HG03066 (cell line): ENCODE measurements at regions not wholly inside any gene's neighbourhood (a gene's known extent, or its start where the extent isn't known, plus 50 kb on each side); places are given as distances from the start of the nearest gene placed in this dataset.

ENCODE experiments used
- ATAC-seq: cut with Tn5 transposase; IDR thresholded peaks from one replicate; pipeline ENCODE4 v1.9.1; 2021; ENCODE audit warnings: low read depth; ENCODE audit not compliant: unreplicated experiment

DNA sequence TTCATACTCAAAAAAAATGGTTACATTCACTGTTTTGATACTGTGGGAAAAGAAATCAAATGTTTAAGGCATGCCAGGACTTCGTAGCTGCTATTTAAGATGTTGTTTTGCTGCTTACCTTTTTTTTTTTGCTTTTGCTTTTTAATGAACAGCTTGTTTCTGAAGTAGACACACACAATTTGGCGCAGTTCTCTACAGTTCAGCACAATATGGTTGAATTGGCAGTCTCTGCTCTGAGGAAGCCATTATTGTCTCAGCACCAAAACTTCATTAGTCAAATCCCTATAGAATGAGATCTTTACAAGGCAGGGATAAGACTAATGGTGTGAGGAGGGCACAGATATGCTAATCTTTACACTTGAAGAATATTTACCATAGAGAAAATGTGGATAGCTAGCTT is 197.6 kb downstream of the SLITRK5 start:
- ATAC-seq = no peak

DNA sequence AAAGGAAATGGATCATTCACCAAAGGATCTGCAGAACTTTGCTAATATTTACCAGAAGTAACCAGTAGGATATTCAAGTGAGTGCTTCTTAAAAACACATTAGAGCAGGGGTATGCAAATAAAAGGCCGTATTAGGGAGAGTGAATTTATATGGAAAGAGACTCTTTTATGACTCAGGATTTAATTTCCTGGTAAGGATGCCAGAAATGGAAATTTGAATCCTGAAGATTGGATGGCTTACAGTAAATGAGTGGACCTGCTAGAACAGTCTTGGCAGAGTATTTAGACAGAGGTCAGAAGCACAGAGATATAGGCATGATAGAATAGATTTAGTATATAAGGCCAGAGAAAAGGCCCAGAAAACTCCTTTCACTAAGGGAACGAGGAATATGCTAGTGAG is 201.6 kb downstream of the SLITRK5 start:
- ATAC-seq = no peak

DNA sequence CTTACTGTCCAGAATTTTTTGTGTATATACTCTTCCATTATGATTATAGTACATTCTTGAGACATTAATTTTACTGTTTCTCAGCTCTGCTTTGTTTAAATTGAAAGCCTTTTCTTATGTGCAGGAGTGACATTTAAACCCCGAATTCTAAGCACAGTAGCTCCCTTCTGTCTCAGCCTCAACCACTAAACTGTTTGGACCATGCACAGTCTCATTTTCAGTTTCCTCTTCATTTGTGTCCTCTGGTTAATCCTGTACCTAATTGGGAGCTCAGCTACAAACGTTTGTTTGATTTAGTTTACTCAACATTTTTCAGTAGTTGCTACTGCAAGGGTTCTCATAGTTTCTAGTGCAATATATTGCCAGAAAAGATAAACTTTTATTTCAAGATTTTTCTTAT is 206.3 kb downstream of the SLITRK5 start:
- no peak for ATAC-seq

DNA sequence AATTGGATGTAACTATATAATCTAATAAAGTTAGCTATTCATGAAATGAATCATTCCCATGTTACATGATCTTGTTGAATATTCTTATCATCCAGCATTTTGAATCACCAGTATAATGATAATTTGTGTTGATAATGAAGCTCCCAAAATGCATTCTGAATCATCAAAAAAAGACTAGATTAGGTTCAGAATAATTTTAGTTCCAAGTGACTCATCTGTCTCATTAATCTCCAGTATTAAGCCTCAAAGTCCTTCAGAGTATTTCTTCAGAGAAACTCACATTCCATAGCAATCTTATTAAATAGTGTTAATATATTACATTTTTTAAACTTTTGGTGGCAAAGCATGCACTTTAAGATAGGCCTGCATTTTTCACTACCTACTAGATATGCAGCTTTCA is 207.5 kb downstream of the SLITRK5 start:
- no peak for ATAC-seq

DNA sequence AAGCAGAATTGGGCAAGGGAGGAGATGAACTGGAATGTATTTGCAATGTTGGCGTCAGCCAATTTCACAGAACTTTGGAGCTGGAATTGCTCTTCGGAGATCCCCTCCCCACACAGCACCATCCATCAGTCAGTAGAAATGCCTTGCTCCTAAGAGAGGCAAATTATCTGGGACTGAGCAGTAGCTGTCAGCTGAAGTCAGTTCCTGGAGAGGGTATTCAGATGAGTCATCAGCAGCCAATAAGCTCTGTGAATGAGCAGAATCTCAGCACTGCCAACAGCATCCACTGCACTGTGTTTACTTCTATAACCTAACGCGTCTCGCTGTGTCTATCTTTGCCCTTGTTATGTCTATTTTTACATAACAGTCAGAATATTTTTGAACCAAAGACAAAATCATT is 213.7 kb downstream of the SLITRK5 start:
- ATAC-seq = no peak

DNA sequence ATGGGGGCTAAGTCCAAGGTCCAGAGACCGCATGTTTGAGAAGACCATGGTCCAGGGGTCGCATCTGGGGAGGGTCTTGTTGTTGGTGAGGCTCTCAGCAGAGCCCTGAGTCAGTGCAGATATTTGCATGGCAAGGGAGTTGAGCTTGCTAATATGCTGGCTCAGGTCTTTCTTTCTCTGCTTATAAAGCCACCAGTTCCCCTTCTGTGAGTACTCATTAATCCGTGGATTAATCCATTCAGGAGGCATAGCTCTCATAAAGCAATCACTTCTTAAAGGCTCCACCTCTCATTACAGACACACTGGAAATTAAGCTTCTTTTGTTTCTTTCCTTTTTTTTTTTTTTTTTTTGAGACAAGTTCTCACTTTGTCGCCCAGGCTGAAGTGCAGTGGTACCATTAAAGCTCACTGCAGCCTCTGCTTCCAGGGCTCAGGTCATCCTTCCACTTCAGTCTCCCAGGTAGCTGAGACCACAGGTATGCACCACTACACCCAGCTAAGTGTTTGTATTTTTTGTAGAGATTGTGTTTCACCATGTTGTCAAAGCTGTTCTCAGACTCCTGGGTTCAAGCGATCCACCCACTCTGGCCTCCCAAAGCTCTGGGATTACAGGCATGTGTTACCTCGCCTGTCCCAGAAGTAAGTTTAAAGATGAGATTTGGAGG is 216.4 kb downstream of the SLITRK5 start:
- ATAC-seq = no peak

DNA sequence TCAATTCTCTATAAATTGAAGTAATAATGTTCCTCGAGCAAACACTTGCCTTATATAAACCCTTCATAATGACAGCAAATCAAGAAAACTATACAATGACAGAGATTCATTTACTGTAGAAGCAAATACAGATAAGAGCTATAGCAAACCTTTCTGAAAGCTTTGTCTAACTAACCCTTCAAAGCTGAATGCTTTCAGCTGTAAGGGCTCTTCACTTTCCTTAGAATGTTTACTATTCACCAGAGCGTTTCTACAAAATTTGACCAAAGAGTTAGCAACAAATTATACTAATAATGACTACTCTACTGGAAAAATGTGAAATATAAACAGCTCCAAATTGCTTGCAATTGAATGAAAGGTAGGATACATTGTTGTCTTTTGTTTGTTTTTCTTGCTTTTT is 218.1 kb downstream of the SLITRK5 start:
- no peak for ATAC-seq

DNA sequence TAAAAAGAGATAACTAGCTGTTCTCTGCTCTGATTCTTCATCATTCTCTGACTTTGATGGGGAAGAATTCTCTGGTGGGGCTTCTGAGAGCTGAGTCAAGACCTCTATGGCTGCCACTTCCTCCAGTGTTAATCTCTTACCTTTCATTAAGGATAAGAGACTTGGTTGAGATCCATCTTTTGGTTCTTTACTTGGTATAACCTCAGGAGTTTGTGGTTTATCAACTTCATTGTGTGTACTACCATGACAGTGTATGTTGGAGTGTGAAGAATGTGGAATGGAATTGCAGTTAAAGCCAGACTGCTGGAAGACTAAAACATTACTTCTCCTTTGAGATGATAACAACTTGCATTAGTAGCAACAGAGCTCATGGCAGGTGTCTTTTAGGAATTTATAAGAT is 222.0 kb downstream of the SLITRK5 start:
- ATAC-seq = no peak

DNA sequence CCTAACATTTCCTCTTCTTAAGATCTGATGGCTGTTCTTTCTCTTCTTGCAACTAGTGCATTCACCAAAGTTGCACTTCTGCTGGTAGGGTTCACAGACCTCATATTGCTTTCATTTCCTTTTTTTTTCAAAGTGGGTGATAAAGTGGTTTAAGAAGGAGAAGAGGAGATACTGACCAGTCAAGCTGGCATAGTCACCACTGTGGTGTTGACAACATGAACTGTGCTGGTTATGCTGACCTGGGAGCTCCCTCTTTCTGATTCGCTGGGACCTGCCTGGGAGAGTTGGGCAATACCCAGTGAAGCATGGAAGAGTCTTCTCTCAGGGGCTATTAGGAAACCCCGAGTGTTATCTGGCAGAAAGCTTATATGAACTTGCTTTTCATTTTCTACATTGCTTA is 222.9 kb downstream of the SLITRK5 start:
- no peak for ATAC-seq

DNA sequence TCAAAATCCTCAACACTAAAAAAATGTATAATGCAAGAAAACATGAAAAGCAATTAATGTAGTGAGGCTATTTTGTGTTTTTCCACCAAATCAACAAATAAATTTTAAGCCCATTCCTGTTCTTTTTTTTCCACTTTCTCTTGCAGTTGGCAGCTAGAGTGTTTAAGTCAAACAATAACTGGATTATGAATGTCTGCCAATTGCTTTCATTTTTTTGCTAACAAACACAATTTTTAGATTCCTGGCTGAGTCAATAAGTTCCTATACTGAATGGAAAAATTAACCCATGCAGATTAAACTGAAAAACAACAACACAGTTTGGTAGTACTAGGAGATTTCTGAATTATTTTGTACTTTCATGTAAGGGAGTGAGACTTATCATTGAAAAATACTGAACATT is 232.4 kb downstream of the SLITRK5 start:
- ATAC-seq = no peak

DNA sequence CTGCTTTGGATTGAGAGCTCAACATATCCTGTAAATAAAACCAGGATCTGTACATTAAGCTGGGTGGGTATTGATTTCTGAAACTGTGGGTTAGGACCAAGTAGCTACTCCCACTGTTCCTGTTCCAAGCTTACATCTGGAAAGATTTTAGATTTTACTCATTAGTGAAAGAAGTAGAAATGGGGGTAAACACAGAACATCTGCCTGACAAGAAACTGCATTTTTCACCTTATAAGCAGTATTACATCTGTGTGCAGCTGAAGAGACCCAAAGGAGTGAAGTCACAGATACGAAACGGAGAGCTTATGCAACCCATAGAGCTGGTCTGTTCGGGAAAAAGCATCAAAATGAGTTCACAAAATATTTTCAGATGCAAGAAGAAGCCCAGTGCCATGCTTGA is 235.2 kb downstream of the SLITRK5 start:
- ATAC-seq = no peak

DNA sequence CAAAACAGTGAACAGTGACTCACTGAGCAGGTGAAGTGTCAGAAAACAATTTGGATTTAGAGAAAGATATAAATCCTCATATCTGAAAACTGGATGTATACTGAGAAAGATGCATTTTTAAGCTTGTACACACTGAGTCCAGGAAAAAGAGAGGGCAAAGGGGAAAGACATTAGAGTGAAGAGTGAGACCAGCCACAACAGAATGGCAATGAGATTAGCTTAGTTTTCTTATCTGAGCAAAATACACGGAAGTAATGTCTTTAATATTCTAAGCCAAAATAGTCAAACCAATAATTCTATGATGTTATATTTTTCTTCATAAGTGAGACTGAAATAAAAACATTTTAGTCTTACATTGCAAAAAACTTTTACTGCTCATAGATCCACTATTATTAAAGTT is 236.0 kb downstream of the SLITRK5 start:
- no peak for ATAC-seq

DNA sequence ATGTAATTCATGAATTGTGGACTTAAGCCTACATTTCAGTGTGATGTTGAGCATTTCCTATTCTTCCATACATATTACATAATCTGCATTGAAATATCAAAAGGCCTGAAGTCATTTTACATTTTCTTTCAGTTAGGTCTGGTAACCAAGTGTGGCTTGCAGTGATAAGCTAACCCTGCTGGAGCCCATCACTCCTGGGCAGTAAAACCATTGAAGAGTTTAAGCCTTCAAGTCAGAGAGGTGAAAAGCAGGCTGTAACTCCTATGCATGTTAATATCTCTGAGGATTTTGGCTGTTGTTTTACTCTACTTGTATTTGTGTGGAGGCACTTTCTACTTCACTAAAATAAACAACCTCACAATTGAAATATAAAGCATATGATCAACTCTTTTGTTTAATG is 248.8 kb downstream of the SLITRK5 start:
- no peak for ATAC-seq

DNA sequence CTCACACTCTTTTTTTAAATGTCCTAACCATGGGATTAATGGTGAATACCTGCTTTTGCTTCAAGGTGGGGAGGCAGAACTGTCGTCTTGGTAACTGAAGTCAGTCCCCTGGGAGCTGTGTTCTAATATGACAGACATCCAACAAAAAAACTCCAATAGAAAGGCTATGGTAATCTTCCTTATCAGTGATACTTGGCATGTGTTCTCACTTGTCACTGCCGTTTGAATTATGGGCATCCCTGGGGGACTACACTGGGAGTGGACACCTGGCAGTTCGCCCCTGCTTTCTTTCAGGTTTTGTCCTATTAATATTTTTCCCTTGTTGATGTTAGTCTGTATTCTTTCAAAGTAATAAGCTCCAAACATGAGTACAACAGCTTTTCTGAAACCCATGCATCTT is 252.6 kb downstream of the SLITRK5 start:
- no peak for ATAC-seq

DNA sequence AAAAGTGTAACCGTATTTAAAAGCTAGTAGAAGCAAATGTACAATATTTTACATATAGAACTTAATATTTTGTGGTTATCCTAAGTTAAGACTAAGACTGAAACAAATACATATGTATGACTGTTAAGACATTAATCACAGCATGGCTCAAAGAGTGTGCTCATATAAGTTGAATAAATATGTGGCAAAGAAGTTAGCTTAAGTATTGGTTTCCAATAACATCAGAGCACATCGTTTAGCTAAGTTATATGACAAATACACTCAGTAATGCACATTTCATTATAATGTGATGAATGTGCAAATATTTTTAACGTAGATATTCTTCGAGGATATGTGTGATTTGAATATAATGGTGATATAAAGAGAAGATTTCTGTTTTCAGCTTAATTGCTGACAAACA is 253.8 kb downstream of the SLITRK5 start:
- no peak for ATAC-seq

DNA sequence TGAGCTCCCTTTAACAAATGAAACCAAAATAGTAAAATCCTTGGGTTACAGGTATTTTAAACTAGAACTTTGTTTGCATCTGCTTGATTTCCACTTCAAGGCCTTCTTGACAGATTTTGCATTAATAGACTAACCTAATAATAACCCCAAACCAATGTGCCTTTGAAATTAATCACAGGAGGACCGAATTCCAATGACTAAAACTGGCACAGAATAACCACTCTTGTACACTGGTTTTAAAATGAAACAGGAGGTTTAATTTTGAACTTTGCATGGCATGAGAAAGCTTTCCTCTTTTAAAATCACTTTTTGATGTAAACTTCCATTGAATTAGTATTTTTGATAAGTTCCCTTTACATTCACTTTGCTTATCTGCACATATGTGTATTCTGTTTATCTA is 269.6 kb downstream of the SLITRK5 start:
- ATAC-seq = no peak

DNA sequence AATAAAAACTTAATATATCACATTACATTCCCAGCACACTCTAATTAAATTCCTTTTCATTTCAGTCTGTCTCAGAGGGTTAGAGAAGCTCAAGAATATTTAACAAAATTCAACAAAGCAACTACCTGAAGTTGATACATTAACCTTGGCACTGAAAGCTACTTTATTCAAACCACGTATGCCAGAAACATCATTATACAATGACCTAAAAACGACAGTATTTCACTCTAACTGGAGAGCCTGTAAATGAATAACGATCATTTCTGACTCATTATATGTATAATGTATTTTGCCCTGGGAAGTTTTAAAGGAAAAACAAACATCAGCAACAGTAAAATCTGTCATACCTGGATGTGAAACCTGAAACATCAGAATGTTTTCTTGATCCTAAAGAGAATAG is 270.1 kb downstream of the SLITRK5 start:
- no peak for ATAC-seq

DNA sequence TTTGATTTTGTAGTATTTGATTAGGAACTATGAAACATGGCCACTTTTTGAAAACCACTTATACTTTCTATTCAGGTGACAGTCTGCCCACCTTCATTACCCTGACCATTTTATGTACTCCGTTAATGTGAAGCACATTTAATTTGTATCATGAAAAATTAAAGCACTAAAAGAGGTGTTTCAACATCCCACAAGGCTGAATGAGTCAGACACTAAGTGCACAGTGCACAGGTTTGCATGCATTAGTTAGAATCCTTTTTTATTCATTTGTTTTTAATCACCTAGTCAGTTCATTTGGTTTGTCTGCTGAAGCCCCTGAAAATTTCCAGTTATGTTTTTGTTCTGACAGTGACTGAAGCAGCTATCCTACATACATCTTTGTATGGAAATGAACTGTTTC is 271.0 kb downstream of the SLITRK5 start:
- no peak for ATAC-seq

DNA sequence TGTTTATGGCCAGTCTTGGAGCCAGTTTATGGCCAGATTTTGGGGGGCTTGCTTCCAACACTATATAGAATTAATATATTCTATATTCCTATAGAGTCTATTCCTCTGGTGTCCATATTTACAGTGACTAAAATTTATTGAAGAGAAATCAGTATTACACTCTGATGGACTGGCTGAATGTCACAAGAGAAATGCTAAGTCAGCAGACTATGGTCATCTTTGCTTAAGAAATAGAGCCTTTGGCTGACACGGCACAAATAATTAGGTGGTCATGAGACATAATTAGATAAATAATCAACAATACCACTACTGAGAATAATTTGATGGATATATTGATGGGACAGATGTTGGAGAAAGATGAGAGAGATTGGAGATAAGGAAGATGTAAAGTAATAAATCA is 272.9 kb downstream of the SLITRK5 start:
- ATAC-seq = no peak

DNA sequence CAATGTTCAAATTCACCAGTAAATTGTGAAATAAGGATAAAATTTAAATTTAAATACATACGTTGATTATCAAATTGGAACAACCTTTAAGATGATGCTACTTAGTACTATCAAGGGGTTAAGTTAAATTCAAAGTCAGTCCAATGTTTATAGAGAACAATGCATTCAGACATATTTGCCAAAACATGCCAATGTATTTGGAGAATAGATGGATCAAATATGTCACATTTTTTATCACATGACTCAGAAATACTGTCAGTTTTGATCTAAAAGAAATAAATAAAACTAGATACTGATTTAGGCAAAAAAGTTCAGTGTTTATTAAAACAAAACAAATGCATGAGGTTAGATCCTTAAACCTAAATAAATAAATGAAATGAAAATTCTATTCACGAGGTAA is 281.2 kb downstream of the SLITRK5 start:
- no peak for ATAC-seq

DNA sequence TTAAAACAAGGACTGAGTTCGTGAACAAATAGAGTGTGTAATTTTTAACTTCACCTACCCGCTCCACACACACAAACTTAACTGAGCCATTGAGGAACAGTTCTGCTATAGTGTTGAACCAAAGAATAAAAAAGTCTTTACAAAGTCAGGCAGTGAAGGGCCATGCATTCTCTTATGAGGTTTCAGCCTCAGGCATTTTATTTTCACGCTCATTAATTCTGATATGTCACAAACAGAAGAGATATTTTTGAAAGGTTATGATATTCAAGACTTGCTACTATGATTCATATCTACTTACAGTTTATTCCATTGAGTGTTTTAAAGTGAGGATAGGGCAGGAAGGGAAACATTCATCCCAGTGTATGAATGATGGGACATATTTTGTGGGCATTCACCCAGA is 282.2 kb downstream of the SLITRK5 start:
- ATAC-seq = no peak

DNA sequence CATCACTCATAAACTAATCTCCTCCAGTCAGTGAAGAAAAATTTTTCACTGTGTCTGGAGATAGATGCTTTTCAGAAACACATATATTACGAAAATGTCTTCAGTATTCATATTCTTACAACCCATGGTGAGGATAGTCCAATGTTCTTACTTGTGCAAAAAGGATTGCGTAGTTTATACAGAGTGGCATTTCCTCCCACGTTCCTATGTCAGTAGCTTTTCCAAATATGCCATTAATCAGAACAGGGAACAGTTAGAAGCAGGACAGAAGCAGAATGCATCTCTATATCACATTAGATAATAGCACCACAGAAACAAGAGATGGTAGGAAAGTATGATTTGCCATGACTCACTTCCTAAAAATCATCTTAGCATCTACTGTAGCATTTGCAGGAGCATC is 282.9 kb downstream of the SLITRK5 start:
- ATAC-seq = no peak

DNA sequence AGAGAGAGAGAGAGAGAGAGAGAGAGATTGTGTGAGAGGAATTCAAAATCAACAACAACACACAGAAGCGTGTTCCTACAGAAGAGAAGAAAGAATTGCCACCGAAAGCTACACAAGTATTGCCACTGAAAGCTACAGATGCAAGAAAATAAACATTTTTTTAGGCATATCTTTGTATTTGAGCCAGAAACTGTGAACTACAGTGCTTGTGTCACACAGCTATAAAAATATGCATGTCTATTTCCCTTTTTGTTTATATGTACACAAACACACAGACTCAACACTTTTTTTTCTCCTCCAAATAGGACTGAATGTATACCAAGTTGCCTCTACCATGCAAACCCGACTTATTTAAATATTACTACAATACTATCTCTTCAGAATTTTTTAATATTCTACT is 290.4 kb downstream of the SLITRK5 start:
- no peak for ATAC-seq
